ENCODE measurements at regions not wholly inside any gene's neighbourhood (a gene's known extent, or its start where the extent isn't known, plus 50 kb on each side); places are given as distances from the start of the nearest gene placed in this dataset.

DNA sequence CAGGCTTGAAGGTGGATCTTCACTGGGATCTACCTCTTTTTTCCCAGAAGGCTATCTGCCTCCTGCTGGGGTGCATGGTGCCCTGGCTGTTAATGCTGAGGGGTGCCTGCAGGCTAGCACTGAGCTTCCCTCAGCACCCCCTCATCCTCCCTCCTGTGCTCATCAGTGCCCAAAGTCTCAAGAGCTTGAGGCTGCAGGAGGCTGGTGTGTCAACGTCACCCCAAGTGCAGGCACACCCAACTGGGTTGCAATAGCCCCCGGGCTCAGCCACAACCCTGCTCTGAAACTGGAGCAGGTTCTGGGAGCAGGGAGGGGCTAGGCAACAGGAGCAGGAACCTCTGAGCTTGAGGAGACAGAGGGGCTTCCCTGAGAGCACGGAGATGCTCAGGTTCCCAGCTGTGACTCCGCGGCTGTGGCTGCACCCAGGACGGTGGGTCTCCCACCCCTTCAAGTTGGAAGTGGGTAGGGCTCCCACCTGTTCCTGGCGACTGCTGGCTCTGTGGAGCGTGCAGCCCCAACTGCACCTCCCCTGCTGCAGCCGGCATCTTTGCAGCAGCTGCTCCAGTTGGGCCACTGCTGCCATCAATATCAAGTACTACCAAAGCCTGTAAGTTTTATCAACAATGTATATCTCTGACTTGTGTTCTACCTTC is 1266.6 kb upstream of the C9orf72 start:
- TF ChIP-seq, protein P1, sequence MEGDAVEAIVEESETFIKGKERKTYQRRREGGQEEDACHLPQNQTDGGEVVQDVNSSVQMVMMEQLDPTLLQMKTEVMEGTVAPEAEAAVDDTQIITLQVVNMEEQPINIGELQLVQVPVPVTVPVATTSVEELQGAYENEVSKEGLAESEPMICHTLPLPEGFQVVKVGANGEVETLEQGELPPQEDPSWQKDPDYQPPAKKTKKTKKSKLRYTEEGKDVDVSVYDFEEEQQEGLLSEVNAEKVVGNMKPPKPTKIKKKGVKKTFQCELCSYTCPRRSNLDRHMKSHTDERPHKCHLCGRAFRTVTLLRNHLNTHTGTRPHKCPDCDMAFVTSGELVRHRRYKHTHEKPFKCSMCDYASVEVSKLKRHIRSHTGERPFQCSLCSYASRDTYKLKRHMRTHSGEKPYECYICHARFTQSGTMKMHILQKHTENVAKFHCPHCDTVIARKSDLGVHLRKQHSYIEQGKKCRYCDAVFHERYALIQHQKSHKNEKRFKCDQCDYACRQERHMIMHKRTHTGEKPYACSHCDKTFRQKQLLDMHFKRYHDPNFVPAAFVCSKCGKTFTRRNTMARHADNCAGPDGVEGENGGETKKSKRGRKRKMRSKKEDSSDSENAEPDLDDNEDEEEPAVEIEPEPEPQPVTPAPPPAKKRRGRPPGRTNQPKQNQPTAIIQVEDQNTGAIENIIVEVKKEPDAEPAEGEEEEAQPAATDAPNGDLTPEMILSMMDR (conservative IDR thresholded peaks at IDR 0.05), result no peak
- TF ChIP-seq ZFX (IDR thresholded peaks at IDR 0.05), result no peak

All from C4-2B (cell line).